Gastrocnemius medialis (tissue), 4 donors: ENCODE measurements at regions not wholly inside any gene's neighbourhood (a gene's known extent, or its start where the extent isn't known, plus 50 kb on each side); places are given as distances from the start of the nearest gene placed in this dataset.

ENCODE experiments used
- CTCF ChIP-seq, 5 experiments: fragments of 450-650 bp in 3 of 5; fragments of 200-600 bp in 2 of 5; sonication (generic) in 2 of 5; IDR thresholded peaks in 4 of 5; conservative IDR thresholded peaks in 1 of 5; 1 replicate in 4 of 5; 2 replicates in 1 of 5; pipeline ENCODE4 v1.5.1; 2016 to 2019; ENCODE audit warnings: antibody characterized with exemption in 5 of 5, mild to moderate bottlenecking in 3 of 5, moderate library complexity in 3 of 5
- POLR2A ChIP-seq, 2 donors: fragments of 450-650 bp; IDR thresholded peaks; one replicate each; pipeline ENCODE4 v1.6.1; 2017; ENCODE audit warnings: antibody characterized with exemption in 2 of 2, mild to moderate bottlenecking in 2 of 2, moderate library complexity in 2 of 2

DNA sequence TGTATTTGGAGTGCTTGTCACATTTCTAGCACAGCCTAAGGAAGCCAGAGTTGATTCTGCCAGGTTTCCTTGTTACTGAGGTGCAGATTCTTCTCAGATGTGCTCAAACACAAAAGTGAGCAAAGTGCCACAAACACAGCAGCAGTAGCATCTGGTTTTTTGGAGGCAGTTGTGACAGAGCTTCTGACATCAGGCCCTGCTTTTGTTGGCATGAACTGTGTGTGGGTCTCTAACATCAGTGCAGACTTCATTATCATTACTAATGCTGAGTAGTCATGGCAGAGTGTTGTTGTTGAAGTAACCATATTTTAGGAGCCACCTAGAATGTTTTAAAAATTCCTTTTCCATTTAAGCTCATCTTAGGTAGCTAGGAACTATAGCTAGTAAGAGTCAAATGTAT is 656.6 kb downstream of the ANKRD50 start:
- no peak for TF ChIP-seq CTCF (IDR thresholded peaks at IDR 0.05 in 4 of 5, conservative IDR thresholded peaks at IDR 0.05 in 1 of 5)
- no peak for TF ChIP-seq POLR2A (IDR thresholded peaks at IDR 0.05)
